HG03066 (cell line): ENCODE measurements at regions not wholly inside any gene's neighbourhood (a gene's known extent, or its start where the extent isn't known, plus 50 kb on each side); places are given as distances from the start of the nearest gene placed in this dataset.

ENCODE experiments used
- ATAC-seq: cut with Tn5 transposase; IDR thresholded peaks from one replicate; pipeline ENCODE4 v1.9.1; 2021; ENCODE audit warnings: low read depth; ENCODE audit not compliant: unreplicated experiment

DNA sequence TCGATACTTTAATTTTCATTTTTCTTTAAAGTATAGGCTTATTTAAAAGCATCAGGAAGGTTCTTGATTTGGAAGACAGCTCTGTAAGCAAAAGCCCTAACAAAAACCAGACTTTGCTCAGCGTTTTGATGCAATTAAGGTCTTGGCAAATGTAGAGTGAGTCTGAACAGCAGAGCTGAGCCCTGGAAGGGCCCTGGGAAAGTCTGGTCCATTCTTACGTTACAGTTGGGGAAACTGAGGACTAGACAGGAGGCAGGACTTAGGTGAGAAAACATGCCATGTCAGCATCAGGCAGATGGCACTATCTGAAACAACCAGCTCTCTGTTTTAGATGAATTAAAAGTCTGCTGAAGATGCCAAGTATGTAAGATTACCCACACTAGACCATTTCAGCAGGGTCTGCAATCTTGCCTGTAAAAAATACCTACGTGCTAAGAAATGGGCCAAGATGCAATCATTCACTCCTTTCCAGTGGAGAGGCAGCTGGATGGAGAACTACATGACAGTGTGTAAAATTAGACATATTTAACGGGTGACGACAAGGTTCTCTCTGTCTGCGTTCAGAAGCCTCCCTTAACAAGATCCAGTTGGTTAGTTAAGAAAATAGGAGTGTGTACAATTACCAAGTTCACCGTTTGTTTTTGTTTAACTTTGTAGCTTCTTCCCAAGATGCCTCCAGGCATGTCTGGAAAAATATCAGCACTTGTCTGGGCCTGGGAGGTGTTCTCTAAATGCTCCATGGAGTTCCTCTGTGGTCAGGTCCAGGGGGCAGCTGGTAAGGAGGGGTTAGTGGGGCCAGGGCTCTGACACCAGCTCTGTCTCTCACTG, 502.3 kb upstream of the ZMIZ1 start:
- ATAC-seq, result no peak

DNA sequence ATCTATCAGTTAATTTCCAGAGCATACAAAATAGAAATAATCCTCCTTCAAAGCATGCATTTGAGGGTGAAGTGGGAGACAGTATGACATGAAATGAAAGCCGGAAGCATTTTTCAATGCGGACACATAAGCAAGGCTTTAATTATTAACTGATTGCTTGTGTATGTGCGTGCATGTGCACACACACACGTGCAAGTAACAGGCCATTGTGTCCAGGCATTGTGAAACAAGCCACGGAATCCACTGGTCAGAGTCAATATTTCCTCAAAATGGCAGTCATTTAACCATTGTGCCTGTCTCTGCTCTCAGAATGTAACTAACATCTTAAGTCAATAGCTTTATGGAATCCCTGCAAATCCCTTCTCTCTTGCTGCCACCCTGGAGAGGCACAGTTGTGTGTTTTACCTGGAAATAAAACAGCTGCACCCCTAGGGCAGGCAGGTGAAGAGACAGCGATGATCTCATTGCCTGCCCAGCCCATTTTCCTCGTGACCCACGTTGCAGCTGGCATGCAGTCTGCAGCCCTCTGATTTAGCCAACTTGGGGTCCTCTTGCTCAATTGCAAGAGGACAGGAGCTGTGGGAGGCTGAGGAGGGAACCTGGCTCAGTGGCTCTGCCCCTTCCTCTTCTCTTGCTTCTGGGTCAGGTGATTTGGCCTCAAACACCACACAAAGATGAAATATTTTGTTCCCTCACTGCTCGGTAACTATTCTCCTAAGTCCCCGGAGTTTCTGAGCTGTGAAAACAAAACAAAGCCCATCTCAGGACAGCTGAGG, 500.9 kb upstream of the ZMIZ1 start:
- no peak for ATAC-seq

DNA sequence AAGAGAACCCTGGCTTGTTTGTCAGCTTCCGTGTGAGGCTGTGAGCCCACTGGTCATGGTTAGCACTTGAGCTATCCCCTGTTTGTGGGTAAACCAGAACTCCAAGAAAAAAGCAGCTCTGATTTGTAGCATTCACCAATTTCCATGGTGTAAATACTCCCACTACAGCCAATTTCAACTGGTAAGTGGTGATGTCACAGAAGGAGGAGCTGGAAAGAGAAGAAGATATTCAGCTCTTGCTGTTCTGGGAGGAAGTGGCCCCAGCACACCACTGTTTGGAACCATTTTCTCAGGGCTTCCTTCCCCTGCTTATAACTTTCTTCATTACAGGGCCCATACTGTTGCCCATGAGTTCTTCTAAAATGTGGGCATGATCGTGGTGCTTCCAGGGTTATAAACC, 500.1 kb upstream of the ZMIZ1 start:
- ATAC-seq, result no peak

DNA sequence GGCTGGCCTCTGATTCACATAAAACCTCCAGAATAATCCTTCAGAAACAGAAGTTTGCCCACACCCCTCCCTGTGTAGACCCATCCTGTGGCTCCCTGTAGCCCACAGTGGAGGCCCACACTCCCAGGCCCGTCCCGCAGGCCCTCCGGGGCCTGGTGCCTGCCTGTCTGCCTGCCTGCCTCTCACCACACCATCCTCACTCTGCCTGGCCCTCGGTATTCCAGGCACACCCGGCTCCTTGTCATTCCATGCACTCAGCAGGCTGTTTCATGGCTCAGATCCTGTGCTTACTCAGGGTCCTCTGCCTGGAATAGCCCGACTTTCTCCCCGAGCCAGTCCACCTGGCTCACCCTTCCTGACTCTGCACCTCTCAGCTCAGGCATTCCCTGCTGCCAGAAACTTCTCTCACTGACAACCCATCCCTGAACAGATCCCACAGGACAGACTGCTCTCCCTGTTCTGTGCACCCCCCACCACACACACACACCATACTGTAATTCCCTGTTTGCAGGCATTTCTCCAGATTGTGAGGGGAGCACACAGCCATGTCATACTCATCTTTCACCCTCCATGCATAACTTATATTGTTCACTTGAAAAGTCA, 498.0 kb upstream of the ZMIZ1 start:
- ATAC-seq, result no peak

DNA sequence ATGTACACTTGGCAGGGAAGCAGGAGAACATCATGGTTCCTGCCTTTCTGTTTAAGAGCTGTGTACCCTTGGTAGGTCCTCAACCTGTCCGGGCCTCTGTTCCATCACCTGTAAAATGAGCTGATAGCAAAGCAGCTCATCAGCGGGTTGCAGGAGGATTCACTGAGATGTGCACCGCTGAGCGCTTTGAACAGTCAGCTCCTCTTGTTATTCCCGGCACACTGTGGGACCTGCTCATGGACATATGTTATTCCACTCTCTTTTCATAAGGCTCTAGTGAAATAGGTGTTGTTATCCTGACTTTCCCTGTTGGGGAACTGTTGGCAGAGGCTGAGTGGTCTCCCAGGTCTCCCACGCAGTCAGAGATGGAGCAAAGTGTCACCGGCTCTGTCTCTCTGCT, 497.5 kb upstream of the ZMIZ1 start:
- no peak for ATAC-seq

DNA sequence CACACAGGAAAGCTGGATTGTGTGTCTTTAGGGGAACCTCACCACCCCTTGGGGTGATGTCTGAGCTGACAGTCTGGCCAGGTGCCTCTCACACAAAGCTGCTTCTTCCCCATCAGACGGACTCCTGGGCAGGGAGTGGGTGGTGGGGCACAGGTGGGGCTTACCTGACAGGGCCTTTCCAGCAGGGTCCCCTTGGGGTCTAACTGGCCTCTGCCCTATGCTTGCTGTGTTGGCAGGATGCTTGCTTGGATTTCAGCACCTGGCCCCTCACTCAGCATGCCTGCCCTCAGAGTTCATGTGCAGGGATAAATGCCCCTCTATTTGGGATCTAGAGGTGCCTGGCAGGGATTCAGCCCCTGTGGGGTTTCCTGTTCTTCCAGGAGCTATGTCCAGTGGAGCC, 496.9 kb upstream of the ZMIZ1 start:
- no peak for ATAC-seq

DNA sequence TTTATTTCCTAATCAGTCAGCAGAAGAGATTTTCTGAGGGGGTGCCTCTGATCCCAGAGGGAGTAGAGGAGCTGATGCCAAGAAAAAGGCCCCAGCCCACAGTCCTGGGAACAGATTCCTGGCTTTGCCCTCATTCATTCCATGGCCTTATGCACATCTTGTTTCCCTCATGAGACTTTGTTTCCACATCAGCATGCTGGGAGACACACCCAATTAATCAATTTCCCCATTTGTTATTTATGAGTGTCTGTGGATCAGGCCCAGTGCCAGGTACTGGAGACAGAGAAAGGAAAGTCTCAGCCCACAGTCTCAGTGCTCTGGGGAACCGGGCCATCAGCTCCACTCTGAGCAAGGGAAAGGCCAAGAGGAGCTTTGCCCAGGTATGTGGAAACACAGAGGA, 496.2 kb upstream of the ZMIZ1 start:
- ATAC-seq, result no peak

DNA sequence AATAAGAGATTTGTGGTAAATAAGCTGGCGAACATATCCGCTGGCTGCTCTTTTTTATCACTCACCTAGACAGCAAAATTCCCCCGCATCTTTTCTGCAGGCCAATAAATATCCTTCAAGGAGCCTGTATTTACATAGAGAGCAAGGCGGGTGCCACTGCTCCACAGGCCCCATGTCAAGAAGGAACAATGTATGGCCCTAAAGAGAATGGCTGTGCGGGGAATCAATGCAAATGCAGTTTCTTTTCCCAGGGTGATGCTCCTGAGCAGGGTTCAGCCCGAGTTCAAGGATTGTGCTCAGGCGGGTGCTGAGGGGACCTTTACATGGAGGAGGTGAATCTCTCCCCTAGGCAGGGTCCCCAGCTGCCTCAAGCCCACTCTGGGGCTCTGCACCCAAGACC, 494.2 kb upstream of the ZMIZ1 start:
- no peak for ATAC-seq

DNA sequence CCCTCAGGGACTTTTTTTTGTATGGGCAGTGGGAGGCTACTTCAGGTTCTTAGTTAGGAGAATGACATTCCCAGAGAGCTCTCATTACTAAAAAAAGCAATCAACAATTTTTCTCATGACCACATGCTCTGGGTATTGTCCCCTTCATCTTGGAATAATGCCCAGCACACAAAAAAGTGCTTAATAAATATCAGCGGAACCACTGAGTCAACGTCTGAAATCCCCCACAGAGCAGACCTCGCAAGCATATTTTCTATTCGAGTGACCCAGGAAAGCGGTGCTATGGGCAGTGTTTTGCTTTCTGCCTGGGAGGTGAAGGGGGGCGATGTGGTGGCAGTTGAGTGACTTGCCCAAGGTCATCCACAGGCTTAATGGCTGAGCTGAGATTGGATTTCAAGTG, 493.4 kb upstream of the ZMIZ1 start:
- ATAC-seq, result no peak

DNA sequence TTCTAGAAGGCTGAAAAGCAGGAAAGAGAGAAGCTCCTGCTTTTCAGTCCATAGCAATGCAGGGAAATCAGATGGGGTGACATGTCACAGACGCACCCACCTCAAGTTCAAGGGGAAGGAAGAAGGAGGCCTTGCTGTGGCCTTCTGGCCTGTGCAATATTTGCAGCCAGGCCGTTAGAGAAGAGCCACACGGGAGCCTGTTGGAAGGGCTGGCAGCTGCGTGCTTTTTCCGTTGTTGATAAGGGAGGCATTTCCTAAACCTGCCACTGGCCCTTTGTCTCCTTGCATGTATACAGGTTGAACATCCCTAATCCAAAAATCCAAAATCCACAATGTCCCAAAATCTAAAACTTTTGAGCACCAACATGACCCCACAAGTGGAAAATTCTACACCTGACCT, 492.5 kb upstream of the ZMIZ1 start:
- ATAC-seq, result no peak

DNA sequence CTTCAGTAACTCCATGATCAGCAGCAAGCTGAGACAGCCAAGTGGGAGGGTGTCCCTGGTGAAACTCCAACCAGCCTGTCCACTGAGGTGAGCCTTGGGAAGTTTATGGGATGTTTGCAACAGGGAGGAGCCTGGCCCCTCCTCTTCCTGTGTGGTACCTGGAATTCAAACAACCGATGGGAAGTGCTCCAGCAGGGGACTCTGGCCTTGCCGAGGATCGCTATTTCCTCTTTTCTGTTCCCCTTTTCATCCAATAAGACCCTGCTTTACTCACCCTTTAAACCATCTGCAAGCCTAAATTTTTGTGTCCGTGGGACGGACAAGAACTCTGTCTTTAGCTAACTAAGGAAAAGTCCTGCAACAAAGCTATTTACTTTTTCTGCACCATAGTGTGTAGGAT, 491.1 kb upstream of the ZMIZ1 start:
- no peak for ATAC-seq

DNA sequence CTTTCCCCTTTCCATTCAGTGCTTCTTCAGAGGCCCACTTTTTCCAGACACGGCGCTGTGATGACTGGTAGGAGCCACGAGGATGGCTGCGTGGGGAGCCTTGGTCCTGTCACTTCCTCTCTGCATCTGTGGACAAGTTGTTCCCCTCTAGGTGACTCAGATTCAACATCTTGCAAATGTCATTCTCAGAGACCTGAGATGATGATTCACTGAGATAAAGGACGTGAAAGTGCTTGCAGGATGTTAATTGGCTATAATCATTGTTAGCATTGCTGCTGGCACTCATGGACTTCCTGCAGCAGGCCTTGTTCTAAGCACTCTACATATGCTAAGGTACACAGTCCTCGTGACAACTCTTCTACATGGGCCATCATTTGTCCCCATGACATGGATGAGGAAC, 489.8 kb upstream of the ZMIZ1 start:
- no peak for ATAC-seq

DNA sequence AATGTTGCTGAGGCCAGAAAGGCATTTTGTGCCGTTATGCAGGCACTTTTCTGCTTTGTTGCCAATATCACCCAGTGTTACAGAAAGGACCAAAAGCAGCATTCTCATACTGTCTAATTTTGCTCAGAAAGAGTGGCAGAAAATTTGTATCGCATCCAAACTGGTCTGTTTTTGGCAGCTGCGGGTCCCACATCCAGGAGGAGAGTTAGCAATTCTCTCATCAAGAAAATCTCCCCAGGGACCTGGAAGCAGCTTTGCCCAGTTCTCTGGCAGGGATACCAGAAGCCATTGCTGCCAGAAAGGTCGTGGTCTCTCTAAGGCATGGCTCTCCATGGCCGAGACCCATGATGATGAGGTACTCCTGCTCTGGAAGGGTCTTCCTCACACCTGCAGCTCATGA, 489.2 kb upstream of the ZMIZ1 start:
- no peak for ATAC-seq

DNA sequence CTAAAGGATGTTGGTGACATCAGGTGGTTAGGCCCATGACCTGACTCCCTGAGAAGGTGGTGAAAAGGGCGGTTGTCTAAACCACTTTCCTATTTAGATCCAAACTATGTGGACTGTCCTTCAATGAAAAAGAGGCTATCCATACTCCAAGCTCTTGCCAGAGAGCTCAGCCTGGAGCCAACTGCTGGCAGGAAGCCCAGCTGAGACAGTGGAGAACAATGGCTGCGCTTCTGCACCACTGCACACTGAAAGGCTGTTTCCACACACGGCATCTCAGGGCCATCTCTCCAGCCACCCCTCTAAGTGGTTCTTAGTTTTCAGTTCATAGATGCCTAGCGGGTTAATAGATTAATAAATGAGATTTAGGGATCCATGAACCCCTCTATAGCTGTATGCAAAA, 488.8 kb upstream of the ZMIZ1 start:
- ATAC-seq, result no peak

DNA sequence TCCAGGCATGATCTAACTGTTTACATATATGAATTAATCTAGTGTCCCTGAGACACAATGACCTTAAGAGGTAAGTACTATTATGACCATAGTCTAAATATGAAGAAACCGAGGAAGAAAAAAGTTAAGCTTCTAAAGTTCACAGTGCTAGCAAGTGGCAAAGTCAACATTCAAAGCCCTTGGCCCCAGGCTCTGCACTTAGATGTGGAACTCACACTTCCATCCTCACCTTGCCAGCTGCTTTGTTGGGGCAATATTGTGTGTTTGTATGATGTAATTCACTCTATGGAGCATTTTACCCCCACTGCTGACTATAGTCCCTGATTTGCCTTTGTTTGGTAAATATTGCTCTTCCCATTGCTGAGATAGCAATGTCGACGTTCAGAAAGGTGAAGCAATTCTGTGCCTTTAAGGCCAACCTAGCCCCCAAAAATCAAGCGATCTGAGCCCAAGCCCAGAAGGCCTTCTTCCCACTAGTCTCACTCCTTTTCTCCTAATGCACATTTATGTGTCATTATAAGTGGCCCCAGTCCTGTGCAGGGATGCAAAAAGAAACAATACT, 487.6 kb upstream of the ZMIZ1 start:
- ATAC-seq, result no peak

DNA sequence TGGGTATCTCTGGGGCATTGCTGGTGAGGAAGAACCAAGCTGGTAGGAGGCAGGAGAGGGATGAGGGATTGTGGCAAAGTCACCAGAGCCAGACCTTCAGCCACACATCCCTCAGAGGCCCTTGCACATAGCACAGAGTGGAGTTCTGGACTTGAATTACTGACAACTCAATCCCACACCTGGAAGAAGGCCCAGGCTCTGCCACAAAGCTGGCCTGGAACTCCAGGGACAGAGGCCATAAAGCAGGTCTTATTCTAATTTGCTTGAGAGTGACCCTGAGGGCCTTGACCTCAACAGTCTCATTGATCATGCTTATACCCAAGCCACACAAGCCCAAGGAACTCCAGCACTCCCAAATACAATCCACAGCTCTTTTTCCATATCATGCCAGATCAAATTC, 486.2 kb upstream of the ZMIZ1 start:
- no peak for ATAC-seq

DNA sequence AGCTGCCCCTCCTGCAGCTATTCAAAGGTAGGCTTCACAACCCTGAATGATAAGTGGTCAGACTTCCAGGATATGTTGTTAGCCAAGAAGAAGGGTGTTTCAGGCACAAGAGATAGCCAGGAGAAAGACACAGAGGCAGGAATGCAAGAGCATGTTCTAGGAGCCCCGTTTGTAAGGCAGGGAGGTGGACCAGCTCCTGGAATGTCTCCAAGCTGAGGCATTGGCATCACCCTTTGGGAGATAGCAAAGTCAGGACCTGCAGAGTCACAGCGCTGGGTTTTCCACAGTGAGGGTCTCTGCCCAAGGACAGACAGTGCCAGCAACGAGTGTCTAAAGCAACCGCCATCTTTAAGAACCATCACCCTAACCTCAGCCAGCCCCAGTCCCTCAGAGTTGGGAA, 484.5 kb upstream of the ZMIZ1 start:
- no peak for ATAC-seq

DNA sequence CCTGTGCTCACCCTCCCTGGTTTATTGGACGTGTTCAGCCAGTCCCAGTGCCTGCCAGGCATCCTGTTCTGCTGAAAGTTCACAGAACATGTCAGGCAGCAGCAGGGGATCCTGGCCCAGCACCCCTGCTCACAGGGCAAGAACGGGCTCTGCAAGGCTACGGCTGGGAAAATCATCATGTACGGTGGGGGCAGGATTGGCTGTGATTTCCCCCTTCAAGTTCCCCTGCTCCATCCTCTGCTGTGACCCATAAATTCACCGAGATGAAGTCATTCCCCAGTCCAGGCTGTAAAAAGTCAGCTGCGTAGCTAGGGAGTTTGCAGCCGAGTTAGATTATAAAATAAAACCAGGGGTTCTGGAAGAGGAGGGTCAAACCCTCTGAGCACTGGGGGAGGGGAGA, 484.1 kb upstream of the ZMIZ1 start:
- ATAC-seq, result no peak

DNA sequence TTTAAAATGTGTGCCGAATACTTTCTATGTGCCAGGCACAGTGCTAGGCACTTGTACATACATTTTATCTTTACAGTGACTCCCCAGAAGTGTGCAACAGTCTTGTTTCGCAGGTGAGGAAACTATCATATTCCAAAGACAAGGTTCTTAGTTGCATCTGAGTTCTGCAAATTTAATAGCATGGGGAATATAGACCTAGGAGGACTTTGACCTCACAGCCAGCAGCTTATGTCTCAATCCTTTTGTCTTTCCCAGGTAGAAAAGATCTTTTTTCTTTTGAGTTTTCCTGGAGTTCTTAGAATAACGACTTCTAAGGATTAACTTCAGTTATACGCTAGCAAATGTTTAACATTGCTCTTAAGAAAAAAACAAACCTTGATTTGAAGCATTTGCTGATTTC, 482.8 kb upstream of the ZMIZ1 start:
- ATAC-seq, result no peak

DNA sequence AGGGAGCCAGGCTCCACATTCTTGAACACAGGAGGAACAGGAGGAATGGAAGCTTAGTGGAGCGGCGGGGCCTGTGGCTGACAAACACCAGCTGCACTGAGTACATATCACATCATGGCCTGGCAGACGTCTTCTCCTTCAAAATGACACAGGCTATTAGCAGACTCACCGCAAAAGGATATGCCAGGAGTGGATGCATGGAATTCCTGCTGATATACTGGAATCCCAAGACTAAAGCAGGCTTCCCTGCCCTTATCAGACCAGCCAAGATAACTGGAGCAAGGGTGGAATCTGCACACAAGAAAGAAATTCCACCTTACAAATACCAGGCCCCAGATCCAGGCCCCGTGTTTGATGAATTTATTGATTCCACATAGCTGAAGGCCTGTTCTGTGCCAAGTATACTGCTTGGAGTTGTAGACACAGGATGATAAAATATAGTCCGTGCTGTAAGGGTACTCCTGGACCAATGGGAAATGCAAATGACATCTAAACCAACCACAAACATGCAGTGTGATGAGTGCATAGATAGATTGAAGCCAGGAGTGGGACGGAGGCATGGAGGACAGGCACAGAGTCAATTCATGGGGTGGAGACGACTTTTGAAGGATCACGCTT, 480.5 kb upstream of the ZMIZ1 start:
- no peak for ATAC-seq

DNA sequence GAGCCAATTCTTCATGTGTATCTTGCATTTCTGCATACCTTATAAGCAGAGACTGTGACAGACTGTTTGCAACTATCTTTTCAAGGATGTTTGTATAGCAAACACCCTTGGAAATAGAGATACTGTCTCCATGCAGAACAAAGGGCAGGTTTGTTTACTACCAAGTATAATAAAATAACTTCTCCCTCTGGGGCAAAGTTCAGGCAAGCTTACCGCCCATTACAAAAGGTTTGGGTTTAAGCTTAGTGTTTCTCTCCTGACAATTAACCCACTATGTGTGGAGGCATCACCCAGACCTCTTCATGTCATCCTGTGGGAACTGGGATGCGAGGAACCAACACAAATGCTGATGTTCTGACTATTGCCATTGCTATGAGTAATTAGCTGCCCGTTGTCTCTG, 479.1 kb upstream of the ZMIZ1 start:
- no peak for ATAC-seq
